Astrocyte (in vitro differentiated cells and primary cell): ENCODE measurements at regions not wholly inside any gene's neighbourhood (a gene's known extent, or its start where the extent isn't known, plus 50 kb on each side); places are given as distances from the start of the nearest gene placed in this dataset.
"Not testable (repeated sequence)": the region's sequence is repeated elsewhere in the genome, so short reads cannot be mapped to it uniquely, and the experiment has no call there.

Source experiments
- DNase-seq: peaks from one replicate; pipeline ENCODE4 v3.0.0-alpha.2; 2010; ENCODE audit warnings: low read depth
- FAIRE-seq: peaks from 2 replicates; lab custom pipeline; 2011; peaks lifted over from hg19 to GRCh38; lab: Jason Lieb, UNC
- H2AFZ ChIP-seq: 2 replicates; pipeline ENCODE4 v1.6.0; 2012; ENCODE audit warnings: low read depth, low read length, inconsistent platforms
- H3K27ac ChIP-seq: 2 replicates; pipeline ENCODE4 v1.5.1; 2011; ENCODE audit warnings: low read depth, low read length, inconsistent platforms
- H3K27me3 ChIP-seq: 2 replicates; pipeline ENCODE4 v1.6.0; 2011; ENCODE audit warnings: low read length, inconsistent platforms; ENCODE audit not compliant: insufficient read depth
- H3K36me3 ChIP-seq: 2 replicates; pipeline ENCODE4 v1.5.1; 2011; ENCODE audit warnings: low read length, inconsistent platforms; ENCODE audit not compliant: insufficient read depth
- H3K4me1 ChIP-seq: 2 replicates; pipeline ENCODE4 v1.5.1; 2011; ENCODE audit warnings: low read length, inconsistent platforms; ENCODE audit not compliant: insufficient read depth
- H3K4me2 ChIP-seq: 2 replicates; pipeline ENCODE4 v1.6.0; 2012; ENCODE audit warnings: low read length, inconsistent platforms
- H3K4me3 ChIP-seq: 2 replicates; pipeline ENCODE4 v1.5.1; 2011; ENCODE audit warnings: low read depth, mild to moderate bottlenecking, low read length, inconsistent platforms; ENCODE audit not compliant: insufficient read depth
- H3K79me2 ChIP-seq: 2 replicates; pipeline ENCODE4 v1.6.0; 2012; ENCODE audit warnings: mild to moderate bottlenecking, low read length, inconsistent platforms; ENCODE audit not compliant: insufficient read depth
- H3K9ac ChIP-seq: 2 replicates; pipeline ENCODE4 v1.6.0; 2012; ENCODE audit warnings: mild to moderate bottlenecking, low read length, inconsistent platforms
- H3K9me3 ChIP-seq: 2 replicates; pipeline ENCODE4 v1.5.1; 2012; ENCODE audit warnings: low read depth, mild to moderate bottlenecking, low read length, inconsistent platforms; ENCODE audit not compliant: insufficient read depth
- H4K20me1 ChIP-seq: 2 replicates; pipeline ENCODE4 v1.6.0; 2012; ENCODE audit warnings: low read length, inconsistent platforms; ENCODE audit not compliant: insufficient read depth
- H3K27ac Mint-ChIP-seq: one replicate; pipeline ENCODE4 v1.8.0; 2021; ENCODE audit warnings: mild to moderate bottlenecking, mixed read lengths; ENCODE audit not compliant: unreplicated experiment
- H3K27me3 Mint-ChIP-seq: one replicate; pipeline ENCODE4 v1.8.0; 2021; ENCODE audit warnings: low read depth, mixed read lengths; ENCODE audit not compliant: unreplicated experiment
- H3K36me3 Mint-ChIP-seq: one replicate; pipeline ENCODE4 v1.8.0; 2021; ENCODE audit warnings: low read depth, mixed read lengths; ENCODE audit not compliant: unreplicated experiment
- H3K4me1 Mint-ChIP-seq: one replicate; pipeline ENCODE4 v1.8.0; 2021; ENCODE audit warnings: low read depth, mixed read lengths; ENCODE audit not compliant: unreplicated experiment
- H3K4me3 Mint-ChIP-seq: one replicate; pipeline ENCODE4 v1.8.0; 2021; ENCODE audit warnings: mild to moderate bottlenecking, moderate library complexity, mixed read lengths; ENCODE audit not compliant: unreplicated experiment
- H3K9me3 Mint-ChIP-seq: one replicate; pipeline ENCODE4 v1.8.0; 2021; ENCODE audit warnings: mild to moderate bottlenecking, mixed read lengths; ENCODE audit not compliant: unreplicated experiment
- EZH2 ChIP-seq: IDR thresholded peaks from 2 replicates; pipeline ENCODE4 v1.6.1; 2012; ENCODE audit warnings: mild to moderate bottlenecking, low read length, inconsistent platforms; ENCODE audit not compliant: insufficient read depth
- TF ChIP-seq, protein P1 (sequence below): IDR thresholded peaks from 2 replicates; pipeline ENCODE4 v1.5.1; 2011; ENCODE audit warnings: low read depth, mild to moderate bottlenecking, inconsistent platforms, low read length, moderate library complexity; ENCODE audit not compliant: insufficient read depth

GRCh38 chr2:75852639-75853038, 141.9 kb upstream of the GCFC2 start:
- FAIRE-seq: no peak

DNA sequence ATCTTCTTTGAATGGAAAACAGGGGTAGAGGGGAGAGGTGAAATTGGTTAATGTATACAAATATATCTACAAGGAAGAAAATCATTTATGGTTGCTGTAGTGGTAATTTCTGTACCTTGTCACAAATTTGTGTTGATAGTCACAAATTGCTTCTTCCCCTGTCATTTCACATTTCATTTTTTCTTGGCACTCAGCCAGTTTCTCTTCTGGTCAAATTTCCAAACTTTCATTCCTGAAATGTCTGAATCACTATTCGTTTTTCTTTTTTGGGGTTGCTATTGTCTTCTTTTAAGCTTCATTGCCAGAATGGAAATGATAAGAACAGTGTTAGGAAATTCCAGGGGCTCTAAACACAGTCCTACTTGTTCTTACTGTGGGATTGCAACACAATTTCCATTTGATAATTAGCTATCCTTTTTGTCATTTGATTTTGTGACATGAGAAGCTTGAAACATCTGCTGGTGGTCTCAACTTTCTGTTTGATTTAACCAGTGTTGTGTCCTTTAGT, 136.0 kb upstream of the GCFC2 start:
- H3K36me3 ChIP-seq: no peaks in the 10 kb centered on the region
- FAIRE-seq: no peak
- no peaks in the 10 kb centered on the region for H3K9me3 Mint-ChIP-seq

More at GRCh38 chr2:75852639-75853038, 141.9 kb upstream of the GCFC2 start:
- peak overlapping the region; percentile 64 for H3K4me2 ChIP-seq
- H3K9me3 ChIP-seq: peaks cover 7% of the 10 kb centered on the region
- H3K9ac ChIP-seq: peak overlapping the region; percentile 71
- H3K4me3 ChIP-seq: no peak overlapping the region
- H3K27ac ChIP-seq: peak overlapping the region; percentile 89
- no peak overlapping the region for H2AFZ ChIP-seq
- peaks cover 2% of the 10 kb centered on the region for H3K36me3 Mint-ChIP-seq
- no peaks in the 10 kb centered on the region for H4K20me1 ChIP-seq
- peak; percentile 33 for DNase-seq
- H3K27me3 ChIP-seq: no peaks in the 10 kb centered on the region
- no peaks in the 10 kb centered on the region for H3K79me2 ChIP-seq
- H3K9me3 Mint-ChIP-seq: peaks cover 13% of the 10 kb centered on the region
- H3K4me1 ChIP-seq: peaks cover 18% of the 10 kb centered on the region
- no peak for TF ChIP-seq EZH2
- TF ChIP-seq, protein P1, sequence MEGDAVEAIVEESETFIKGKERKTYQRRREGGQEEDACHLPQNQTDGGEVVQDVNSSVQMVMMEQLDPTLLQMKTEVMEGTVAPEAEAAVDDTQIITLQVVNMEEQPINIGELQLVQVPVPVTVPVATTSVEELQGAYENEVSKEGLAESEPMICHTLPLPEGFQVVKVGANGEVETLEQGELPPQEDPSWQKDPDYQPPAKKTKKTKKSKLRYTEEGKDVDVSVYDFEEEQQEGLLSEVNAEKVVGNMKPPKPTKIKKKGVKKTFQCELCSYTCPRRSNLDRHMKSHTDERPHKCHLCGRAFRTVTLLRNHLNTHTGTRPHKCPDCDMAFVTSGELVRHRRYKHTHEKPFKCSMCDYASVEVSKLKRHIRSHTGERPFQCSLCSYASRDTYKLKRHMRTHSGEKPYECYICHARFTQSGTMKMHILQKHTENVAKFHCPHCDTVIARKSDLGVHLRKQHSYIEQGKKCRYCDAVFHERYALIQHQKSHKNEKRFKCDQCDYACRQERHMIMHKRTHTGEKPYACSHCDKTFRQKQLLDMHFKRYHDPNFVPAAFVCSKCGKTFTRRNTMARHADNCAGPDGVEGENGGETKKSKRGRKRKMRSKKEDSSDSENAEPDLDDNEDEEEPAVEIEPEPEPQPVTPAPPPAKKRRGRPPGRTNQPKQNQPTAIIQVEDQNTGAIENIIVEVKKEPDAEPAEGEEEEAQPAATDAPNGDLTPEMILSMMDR: no peak
- no peaks in the 10 kb centered on the region for H3K27me3 Mint-ChIP-seq
- no peaks in the 10 kb centered on the region for H3K36me3 ChIP-seq
- H3K27ac Mint-ChIP-seq: no peak overlapping the region
- H3K4me3 Mint-ChIP-seq: no peak overlapping the region
- peaks cover 16% of the 10 kb centered on the region for H3K4me1 Mint-ChIP-seq

GRCh38 chr2:75844651-75845050, 133.9 kb upstream of the GCFC2 start:
- Mint-ChIP-seq H3K4me3 (no peak overlapping the region), H3K27ac (no peak overlapping the region), H3K27me3 (no peaks in the 10 kb centered on the region), H3K4me1 (peaks cover 10% of the 10 kb centered on the region), H3K36me3 (no peaks in the 10 kb centered on the region), H3K9me3 (no peaks in the 10 kb centered on the region)
- TF ChIP-seq, protein P1: no peak
- no peak for TF ChIP-seq EZH2
- no peaks in the 10 kb centered on the region for H3K36me3 ChIP-seq
- H4K20me1 ChIP-seq: no peaks in the 10 kb centered on the region
- H3K79me2 ChIP-seq: no peaks in the 10 kb centered on the region
- H3K9me3 ChIP-seq: no peaks in the 10 kb centered on the region
- H3K4me3 ChIP-seq: no peak overlapping the region
- H3K27ac ChIP-seq: no peak overlapping the region
- H3K4me2 ChIP-seq: peak overlapping the region; percentile 43
- peak; percentile 53 for DNase-seq
- no peak for FAIRE-seq
- H3K4me1 ChIP-seq: peaks cover 3% of the 10 kb centered on the region
- H3K27me3 ChIP-seq: no peaks in the 10 kb centered on the region
- H2AFZ ChIP-seq: no peak overlapping the region
- H3K9ac ChIP-seq: no peak overlapping the region

More for the DNA sequence above, 136.0 kb upstream of the GCFC2 start:
- no peak overlapping the region for H3K4me3 ChIP-seq
- no peaks in the 10 kb centered on the region for H4K20me1 ChIP-seq
- Mint-ChIP-seq H3K27ac (no peak overlapping the region), H3K4me3 (no peak overlapping the region), H3K27me3 (no peaks in the 10 kb centered on the region), H3K36me3 (no peaks in the 10 kb centered on the region), H3K4me1 (peaks cover 12% of the 10 kb centered on the region)
- peak; percentile 18 for DNase-seq
- H2AFZ ChIP-seq: no peak overlapping the region
- no peak overlapping the region for H3K4me2 ChIP-seq
- no peaks in the 10 kb centered on the region for H3K79me2 ChIP-seq
- H3K4me1 ChIP-seq: peaks cover 4% of the 10 kb centered on the region
- H3K9ac ChIP-seq: no peak overlapping the region
- no peak overlapping the region for H3K27ac ChIP-seq
- TF ChIP-seq EZH2: no peak
- TF ChIP-seq, protein P1: no peak
- H3K27me3 ChIP-seq: no peaks in the 10 kb centered on the region
- no peaks in the 10 kb centered on the region for H3K9me3 ChIP-seq

- not testable (repeated sequence) for H3K4me3 ChIP-seq, FAIRE-seq, H4K20me1 ChIP-seq, H2AFZ ChIP-seq, H3K4me2 ChIP-seq, H3K4me1 Mint-ChIP-seq, H3K9me3 ChIP-seq, DNase-seq, H3K4me3 Mint-ChIP-seq, H3K36me3 ChIP-seq, H3K27ac ChIP-seq, H3K79me2 ChIP-seq, H3K27ac Mint-ChIP-seq, H3K4me1 ChIP-seq, H3K27me3 ChIP-seq, H3K27me3 Mint-ChIP-seq, H3K9ac ChIP-seq, H3K36me3 Mint-ChIP-seq
- peaks cover 10% of the 10 kb centered on the region for H3K9me3 Mint-ChIP-seq
These were observed 123.9 kb upstream of the GCFC2 start for GRCh38 chr2:75834588-75834987.
